Colonic mucosa (tissue), 4 donors: ENCODE measurements at regions not wholly inside any gene's neighbourhood (a gene's known extent, or its start where the extent isn't known, plus 50 kb on each side); places are given as distances from the start of the nearest gene placed in this dataset.

Source experiments
- DNase-seq: peaks from one replicate; pipeline ENCODE4 v3.0.0-alpha.2; 2020
- H3K27ac ChIP-seq: fragments of 200-600 bp; one replicate; pipeline ENCODE4 v1.8.0; 2021
- H3K27me3 ChIP-seq: fragments of 200-600 bp; one replicate; pipeline ENCODE4 v1.8.0; 2021
- H3K36me3 ChIP-seq: fragments of 200-600 bp; one replicate; pipeline ENCODE4 v1.8.0; 2021
- H3K4me1 ChIP-seq: fragments of 200-600 bp; one replicate; pipeline ENCODE4 v1.8.0; 2021; ENCODE audit warnings: mild to moderate bottlenecking
- H3K4me3 ChIP-seq: fragments of 200-600 bp; one replicate; pipeline ENCODE4 v1.8.0; 2021
- H3K9ac ChIP-seq, 2 donors: one replicate each; pipeline ENCODE4 v1.7.0; 2013; ENCODE audit warnings: control low read depth in 2 of 2, low read depth in 2 of 2, low read length in 2 of 2
- H3K9me3 ChIP-seq: fragments of 200-600 bp; one replicate; pipeline ENCODE4 v1.8.0; 2021
- intact Hi-C: fragments of 100-400 bp; cut with DNase I; formaldehyde crosslinking; loops from one replicate; pipeline ENCODE4 v1.14.1; 2022
- TF ChIP-seq, protein P1 (sequence below): fragments of 200-600 bp; IDR thresholded peaks from one replicate; pipeline ENCODE4 v1.8.0; 2022; ENCODE audit warnings: antibody characterized with exemption, mild to moderate bottlenecking
- donor health status: healthy.
- donor health status: DM: no; HTN: no; CAD: no.
- donor health status: DM: no; HTN: no; CAD: no.

DNA sequence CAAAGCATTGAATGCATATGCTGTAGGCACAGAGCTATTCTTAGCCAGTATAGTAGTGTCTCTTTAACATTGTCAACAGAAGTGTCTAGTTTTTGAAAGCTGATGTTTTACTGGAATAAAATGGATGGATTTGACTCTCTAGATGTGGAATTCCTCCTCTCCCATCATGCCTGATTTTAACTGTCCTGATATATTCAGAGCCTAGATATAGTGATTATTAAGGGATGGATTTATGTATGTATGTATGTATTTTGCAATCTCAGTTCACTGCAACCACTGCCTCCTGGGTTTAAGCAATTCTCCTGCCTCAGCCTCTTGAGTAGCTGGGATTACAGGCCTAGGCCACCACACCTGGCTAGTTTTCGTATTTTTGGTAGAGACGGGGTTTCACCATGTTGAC, 144.8 kb upstream of the NAV3 start:
- intact Hi-C loops, result loop anchor here (2.0 kb wide), 2 partner anchors 533 to 637 kb away; no protein-coding TSS in a partner anchor
- no peak for DNase-seq
- TF ChIP-seq, protein P1, sequence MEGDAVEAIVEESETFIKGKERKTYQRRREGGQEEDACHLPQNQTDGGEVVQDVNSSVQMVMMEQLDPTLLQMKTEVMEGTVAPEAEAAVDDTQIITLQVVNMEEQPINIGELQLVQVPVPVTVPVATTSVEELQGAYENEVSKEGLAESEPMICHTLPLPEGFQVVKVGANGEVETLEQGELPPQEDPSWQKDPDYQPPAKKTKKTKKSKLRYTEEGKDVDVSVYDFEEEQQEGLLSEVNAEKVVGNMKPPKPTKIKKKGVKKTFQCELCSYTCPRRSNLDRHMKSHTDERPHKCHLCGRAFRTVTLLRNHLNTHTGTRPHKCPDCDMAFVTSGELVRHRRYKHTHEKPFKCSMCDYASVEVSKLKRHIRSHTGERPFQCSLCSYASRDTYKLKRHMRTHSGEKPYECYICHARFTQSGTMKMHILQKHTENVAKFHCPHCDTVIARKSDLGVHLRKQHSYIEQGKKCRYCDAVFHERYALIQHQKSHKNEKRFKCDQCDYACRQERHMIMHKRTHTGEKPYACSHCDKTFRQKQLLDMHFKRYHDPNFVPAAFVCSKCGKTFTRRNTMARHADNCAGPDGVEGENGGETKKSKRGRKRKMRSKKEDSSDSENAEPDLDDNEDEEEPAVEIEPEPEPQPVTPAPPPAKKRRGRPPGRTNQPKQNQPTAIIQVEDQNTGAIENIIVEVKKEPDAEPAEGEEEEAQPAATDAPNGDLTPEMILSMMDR, result no peak
- Histone ChIP-seq H3K9ac (no peak overlapping the region), H3K9me3 (no peaks in the 10 kb centered on the region), H3K4me1 (no peaks in the 10 kb centered on the region), H3K4me3 (no peak overlapping the region), H3K27me3 (no peaks in the 10 kb centered on the region), H3K36me3 (no peaks in the 10 kb centered on the region), H3K27ac (no peak overlapping the region)

DNA sequence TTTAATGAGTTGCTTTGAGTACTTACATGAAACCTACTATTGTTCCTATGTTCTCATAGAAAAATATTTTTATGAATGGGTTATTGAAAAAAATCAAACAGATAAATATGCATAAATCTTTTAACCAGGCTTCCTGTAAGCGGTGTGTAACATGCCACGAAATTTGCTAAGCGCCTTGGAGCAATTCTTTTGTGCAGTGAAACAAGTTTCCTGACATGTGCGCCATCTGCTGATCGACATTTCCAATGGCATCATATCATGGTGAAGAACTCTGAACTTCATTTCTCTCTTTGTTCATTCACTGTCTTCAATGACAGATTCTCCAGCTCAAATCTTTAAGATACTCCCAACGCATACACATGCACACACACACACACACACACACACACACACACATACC, 145.6 kb upstream of the NAV3 start:
- Histone ChIP-seq H3K27me3 (no peaks in the 10 kb centered on the region), H3K27ac (no peak overlapping the region), H3K9ac (no peak overlapping the region), H3K36me3 (no peaks in the 10 kb centered on the region), H3K4me3 (no peak overlapping the region), H3K9me3 (no peaks in the 10 kb centered on the region), H3K4me1 (no peaks in the 10 kb centered on the region)
- TF ChIP-seq, protein P1, result peak; percentile 42
- intact Hi-C loops, result loop anchor here (2.0 kb wide), 2 partner anchors 532 to 636 kb away; no protein-coding TSS in a partner anchor
- peak; percentile 50 for DNase-seq

DNA sequence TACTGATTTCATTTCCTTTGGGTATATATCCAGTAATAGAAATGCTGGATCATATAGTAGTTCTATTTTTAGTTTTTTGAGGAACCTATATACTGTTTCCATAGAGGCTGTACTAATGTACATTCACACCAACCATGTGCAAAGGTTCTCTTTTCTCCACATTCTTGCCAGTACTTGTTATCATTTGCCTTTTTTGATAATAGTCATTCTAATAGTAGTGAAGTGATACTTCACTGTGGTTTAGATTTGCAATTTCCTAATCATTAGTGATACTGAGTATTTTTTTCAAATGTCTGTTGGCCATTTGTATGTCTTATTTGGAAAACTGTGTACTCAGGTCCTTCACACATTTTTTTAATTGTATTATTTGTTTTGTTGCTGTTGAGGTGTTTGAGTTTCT, 148.2 kb upstream of the NAV3 start:
- no peaks in the 10 kb centered on the region for H3K9me3 ChIP-seq
- intact Hi-C loops, result no loop called here
- no peak overlapping the region for H3K4me3 ChIP-seq
- H3K4me1 ChIP-seq, result no peaks in the 10 kb centered on the region
- H3K27me3 ChIP-seq, result no peaks in the 10 kb centered on the region
- TF ChIP-seq, protein P1, result no peak
- no peak for DNase-seq
- no peak overlapping the region for H3K27ac ChIP-seq
- no peaks in the 10 kb centered on the region for H3K36me3 ChIP-seq
- no peak overlapping the region for H3K9ac ChIP-seq

DNA sequence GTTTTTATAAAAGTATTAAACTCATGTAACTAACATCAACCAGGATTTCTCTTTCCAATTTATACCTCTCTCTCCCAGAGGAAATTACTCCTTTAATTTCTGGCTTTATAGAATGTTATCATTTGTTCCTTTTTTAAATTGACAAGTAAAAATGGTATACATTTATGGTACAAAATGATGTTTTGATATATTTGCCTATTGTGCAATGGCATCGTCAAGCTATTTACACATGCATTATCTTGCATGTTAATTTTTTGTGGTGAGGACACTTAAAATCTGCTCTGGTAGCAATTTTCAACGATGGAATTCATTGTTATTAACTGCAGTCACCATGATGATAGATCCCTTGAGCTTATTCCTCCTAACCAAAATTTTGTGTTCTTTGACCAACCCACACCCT, 149.0 kb upstream of the NAV3 start:
- Histone ChIP-seq H3K4me1 (no peaks in the 10 kb centered on the region), H3K4me3 (no peak overlapping the region), H3K36me3 (no peaks in the 10 kb centered on the region), H3K27ac (no peak overlapping the region), H3K27me3 (no peaks in the 10 kb centered on the region), H3K9me3 (no peaks in the 10 kb centered on the region), H3K9ac (no peak overlapping the region)
- DNase-seq, result no peak
- intact Hi-C loops, result no loop called here
- TF ChIP-seq, protein P1, result no peak

DNA sequence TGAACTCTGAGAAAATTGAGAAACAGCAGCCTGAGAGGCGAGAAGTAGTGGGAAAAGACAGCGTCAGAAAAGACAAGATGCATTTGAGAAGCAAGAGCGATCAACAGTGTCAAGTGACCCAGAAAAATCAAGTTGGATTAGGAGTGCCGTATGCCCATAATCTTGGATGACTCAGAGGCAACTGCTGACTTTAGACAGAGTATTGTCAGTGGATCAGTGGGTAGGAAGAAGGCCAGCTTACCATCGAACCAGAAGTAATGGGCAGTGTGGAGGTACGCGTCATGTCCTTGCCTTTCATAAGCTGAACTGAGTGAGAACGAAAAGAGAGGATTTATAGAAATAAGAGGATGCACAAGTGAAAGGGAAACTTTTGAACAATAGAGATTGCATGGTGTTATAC, 151.0 kb upstream of the NAV3 start:
- Histone ChIP-seq H3K4me1 (no peaks in the 10 kb centered on the region), H3K27ac (no peak overlapping the region), H3K27me3 (no peaks in the 10 kb centered on the region), H3K36me3 (no peaks in the 10 kb centered on the region), H3K4me3 (no peak overlapping the region), H3K9me3 (no peaks in the 10 kb centered on the region), H3K9ac (no peak overlapping the region)
- TF ChIP-seq, protein P1, result no peak
- DNase-seq, result no peak
- intact Hi-C loops, result no loop called here

DNA sequence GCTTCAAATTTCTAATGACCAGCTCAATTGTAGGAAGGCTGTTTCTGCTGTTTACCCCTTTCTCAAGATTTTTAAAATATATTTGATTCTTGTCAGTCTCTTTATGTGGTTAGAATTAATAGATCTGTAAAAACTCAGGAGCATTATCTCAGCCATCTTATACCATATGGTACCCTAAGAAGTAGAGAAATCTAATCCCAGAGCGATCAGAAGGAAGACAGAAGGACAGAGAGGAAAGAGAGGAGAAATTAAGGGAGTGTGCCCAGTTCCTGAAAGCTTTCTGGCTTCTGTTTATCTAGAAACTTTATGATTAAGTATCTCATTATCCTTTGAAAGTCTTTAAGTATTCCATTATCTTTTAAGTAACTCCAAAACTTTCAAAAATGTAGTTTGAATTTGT, 152.1 kb upstream of the NAV3 start:
- no peaks in the 10 kb centered on the region for H3K4me1 ChIP-seq
- intact Hi-C loops, result no loop called here
- no peak overlapping the region for H3K9ac ChIP-seq
- no peak overlapping the region for H3K4me3 ChIP-seq
- H3K27ac ChIP-seq, result no peak overlapping the region
- H3K36me3 ChIP-seq, result no peaks in the 10 kb centered on the region
- no peak for DNase-seq
- TF ChIP-seq, protein P1, result no peak
- H3K27me3 ChIP-seq, result no peaks in the 10 kb centered on the region
- H3K9me3 ChIP-seq, result no peaks in the 10 kb centered on the region
